ENCODE measurements at regions not wholly inside any gene's neighbourhood (a gene's known extent, or its start where the extent isn't known, plus 50 kb on each side); places are given as distances from the start of the nearest gene placed in this dataset.

DNA sequence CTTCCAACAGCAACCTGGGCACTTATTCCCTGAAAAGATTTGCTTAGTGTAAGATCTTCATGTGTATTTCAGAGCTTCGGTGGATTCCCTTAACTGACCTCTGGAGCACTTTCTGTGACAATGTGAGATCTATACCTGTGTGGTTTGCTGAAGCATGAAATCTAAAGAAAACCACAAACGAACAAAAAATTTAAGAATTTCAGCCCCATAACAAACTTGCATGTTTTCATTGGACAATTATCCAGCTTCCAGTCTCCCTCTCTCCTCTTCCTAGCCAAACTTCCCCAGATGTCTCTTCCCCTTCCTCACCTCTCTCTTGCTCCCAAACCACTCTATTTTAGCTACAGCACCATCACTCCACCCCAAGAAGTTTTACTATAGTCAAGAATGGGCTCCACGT lies 279.9 kb upstream of the SORCS1 start:
- no peak for DNase-seq

- DNase-seq = no peak
These were observed 279.3 kb upstream of the SORCS1 start for GRCh38 chr10:107443813-107444212.

DNA sequence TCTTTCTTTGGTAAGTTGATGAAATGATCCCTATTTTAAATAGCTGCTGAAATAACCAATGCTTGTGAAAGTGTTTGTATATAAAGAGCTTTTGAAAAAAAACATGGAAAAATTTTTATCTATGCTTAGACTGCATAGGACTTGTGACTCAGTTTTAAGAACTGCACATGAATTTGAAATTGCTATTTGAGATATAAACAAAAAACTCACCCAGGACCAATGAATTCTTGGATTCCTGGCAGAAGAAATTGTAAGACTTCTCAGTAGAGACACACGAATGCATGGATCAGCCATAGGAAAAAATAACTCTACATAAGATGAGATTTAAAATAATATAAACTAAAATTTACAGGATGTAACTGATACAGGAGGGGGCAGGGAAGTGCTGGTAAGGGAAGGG lies 278.8 kb upstream of the SORCS1 start:
- DNase-seq = no peak

DNA sequence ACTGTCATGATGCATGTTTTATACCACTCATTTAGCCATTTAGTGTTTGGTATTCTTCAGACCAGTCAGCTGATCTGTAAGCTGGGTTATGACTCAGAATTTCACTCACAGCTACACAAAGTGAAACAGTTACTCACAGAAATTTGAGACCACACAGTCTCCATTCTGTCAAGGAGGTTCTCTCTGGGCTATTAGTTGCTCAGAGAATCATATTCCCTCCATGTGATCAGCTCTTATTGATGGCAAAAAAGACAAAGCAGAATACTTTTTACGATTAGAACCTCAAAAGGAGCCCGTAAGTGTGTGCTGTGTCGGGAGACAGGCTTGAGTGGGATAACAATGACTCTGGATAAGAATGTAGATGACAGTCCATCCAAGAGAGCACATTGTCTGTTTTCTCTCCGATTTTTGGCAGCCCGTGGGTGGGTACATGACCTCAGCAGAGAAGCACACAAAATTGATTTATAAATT lies 277.6 kb upstream of the SORCS1 start:
- DNase-seq = no peak

DNA sequence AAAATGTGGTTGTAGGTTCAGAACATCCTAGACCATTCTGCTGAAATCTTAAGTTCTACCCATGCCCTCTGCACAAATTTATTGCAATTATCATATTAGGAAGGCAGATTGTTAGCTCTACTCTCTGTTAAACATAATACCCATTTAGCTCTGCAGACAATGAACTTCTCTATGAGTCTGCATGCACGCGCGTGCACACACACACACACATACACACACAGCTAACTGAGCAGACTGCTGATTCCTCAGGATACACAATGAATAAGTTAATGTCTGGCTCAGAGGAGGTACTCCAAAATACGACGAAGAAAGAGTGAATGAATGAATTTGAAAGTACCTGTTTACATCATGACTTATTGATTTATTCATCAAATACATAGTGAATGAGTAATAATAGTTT lies 276.2 kb upstream of the SORCS1 start:
- DNase-seq = no peak

- no peak for DNase-seq
These were observed 273.4 kb upstream of the SORCS1 start for GRCh38 chr10:107437921-107438320.

GRCh38 chr10:107436568-107436967 lies 272.1 kb upstream of the SORCS1 start:
- DNase-seq = no peak

GRCh38 chr10:107434854-107435253 lies 270.3 kb upstream of the SORCS1 start:
- no peak for DNase-seq

- no peak for DNase-seq
These were observed 269.7 kb upstream of the SORCS1 start for GRCh38 chr10:107434201-107434600.

DNA sequence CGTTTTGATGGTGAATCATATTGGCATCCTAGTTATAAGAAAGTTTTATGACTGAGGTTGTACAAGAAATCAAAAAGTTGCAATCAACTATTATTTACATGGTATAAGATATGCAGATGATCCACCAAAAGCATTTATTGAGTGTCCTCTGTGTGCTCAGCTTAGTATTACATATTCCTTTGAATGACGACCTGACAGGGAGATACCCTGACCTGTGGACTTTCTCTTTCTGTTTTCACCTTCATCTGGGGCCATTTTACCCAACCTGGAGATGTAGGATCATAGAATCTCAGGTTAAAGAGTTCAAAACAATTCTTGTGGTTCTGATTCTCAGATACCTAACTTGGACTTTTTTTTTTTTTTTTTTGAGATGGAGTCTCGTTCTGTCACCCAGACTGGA lies 269.1 kb upstream of the SORCS1 start:
- no peak for DNase-seq

GRCh38 chr10:107430446-107430845 lies 265.9 kb upstream of the SORCS1 start:
- no peak for DNase-seq

DNA sequence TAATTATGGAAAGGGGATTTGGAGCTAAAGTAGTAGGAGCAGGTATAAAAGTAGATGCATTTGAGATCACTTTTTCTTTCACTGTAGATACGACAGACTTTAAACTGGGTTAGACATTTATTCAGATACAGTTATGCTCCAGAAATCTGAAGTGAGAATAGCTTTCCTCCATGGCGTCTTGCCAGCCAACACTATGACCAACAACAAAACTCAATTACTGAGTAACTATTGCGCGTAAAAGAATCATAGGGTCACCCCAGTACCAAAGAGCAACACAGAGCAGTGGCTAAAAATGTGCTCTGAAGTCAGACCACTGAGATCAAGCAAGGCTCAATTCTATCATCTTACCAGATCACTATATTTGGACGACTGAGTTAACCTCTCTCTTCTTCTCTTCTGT lies 262.5 kb upstream of the SORCS1 start:
- DNase-seq = no peak

GRCh38 chr10:107425931-107426553 lies 261.5 kb upstream of the SORCS1 start:
- no peak for DNase-seq

- no peak for DNase-seq
These were observed 260.1 kb upstream of the SORCS1 start for GRCh38 chr10:107424628-107425027.

DNA sequence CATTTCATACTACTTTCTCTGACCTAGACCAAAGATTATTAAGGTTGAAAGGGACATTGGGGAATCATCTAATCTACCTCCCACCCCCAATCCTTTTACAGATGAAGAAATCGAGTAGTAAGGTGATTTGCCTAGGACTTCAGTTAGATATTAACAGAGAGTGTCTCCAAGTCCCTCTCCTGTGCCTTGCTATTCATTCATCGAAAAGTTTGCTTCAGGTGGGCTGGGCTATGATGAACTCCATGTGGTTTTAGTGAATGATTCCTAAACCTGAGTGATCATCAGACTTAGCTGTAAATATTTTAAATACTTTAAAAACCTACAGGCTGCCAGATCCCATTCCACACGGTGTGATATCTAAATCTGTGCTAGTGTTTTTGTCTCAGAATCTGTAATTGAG lies 259.4 kb upstream of the SORCS1 start:
- no peak for DNase-seq

DNA sequence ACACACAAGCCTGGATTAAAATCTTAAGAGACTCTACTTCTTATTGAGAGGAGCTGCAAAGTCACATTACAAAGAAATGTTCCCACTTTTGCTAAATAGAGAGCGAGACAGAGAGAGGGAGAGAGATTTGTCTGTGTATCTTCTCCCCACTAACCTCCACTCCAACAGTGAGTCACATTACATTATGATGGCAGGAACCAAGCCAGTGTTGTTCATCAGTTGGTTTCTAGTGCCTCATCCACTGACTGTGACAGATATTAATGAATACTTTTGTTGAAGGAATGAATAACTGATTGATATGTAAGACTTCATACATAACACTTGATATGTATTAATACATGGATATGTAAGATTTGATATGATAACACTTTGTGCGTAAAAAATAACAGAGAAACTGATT lies 258.2 kb upstream of the SORCS1 start:
- no peak for DNase-seq

GRCh38 chr10:107420196-107420595 lies 255.7 kb upstream of the SORCS1 start:
- no peak for DNase-seq

GRCh38 chr10:107418085-107418806 lies 253.7 kb upstream of the SORCS1 start:
- DNase-seq = no peak

GRCh38 chr10:107417446-107417845 lies 252.9 kb upstream of the SORCS1 start:
- no peak for DNase-seq

- DNase-seq = no peak
These were observed 250.9 kb upstream of the SORCS1 start for GRCh38 chr10:107415446-107415845.

DNA sequence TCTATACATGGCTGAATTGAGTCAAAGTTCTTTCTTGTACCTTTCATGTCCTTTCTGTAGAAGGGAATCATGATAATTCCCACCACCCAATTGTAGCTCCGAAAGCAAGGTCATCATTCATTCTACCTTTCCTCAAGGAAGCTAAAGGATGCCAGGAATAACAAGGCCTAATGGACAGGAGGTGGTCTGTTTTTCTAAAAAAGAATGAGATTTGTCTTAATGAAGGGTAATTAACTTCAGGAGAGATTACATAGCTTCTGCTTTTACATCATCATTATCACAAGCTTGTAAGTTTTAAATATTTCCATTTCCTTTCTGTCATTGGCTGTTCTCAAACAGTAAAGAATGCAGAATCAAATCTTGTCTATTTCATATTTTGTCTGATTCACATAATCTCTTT lies 249.5 kb upstream of the SORCS1 start:
- no peak for DNase-seq

DNA sequence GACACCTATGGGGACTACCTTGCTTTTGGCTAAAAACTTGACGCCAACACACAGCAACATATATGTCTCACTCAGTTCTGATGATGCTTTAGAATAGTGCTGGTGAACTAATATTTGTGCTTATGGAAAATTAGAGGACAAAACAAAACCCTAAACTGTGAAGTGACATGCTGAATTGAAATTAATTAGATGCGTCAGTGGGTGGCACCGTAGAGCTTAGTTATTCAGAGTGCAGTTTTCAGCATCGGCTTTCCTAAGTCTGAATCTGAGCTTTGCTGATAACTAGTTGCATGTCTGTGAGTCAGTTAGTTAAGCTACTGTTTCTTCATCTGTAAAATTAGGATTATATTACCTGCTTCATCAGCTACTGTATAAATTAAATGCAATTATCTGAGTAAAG lies 245.0 kb upstream of the SORCS1 start:
- no peak for DNase-seq

GRCh38 chr10:107398115-107398514 lies 233.6 kb upstream of the SORCS1 start:
- no peak for DNase-seq

DNA sequence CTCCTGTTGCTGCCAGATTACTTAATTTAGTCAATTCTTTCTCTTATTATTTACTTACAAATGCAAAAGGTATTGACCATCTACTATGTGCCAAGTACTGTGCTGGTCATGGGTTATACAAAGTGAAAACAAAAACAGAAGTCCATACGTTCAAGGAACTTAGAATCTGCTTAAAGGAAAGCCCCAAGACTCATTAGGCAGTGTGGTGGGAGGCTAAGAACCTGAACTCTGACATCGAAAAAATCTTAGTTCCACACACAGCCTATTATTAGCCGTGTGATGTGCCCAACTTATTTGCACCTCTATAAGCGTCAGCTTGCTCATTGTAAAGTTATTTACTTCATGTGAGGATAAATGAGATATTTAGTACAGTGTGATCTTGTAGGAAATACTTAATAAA lies 227.4 kb upstream of the SORCS1 start:
- no peak for DNase-seq

GRCh38 chr10:107390563-107390962 lies 226.1 kb upstream of the SORCS1 start:
- no peak for DNase-seq
